ENCODE measurements at regions not wholly inside any gene's neighbourhood (a gene's known extent, or its start where the extent isn't known, plus 50 kb on each side); places are given as distances from the start of the nearest gene placed in this dataset.

GRCh38 chrX:144768540-144768939 is 478.8 kb upstream of the SPANXN1 start:
- TF ChIP-seq CTCF (IDR thresholded peaks at IDR 0.05) (no peak), SIN3A (IDR thresholded peaks at IDR 0.05; ENCODE audit: borderline replicate concordance, low read depth, low read length) (no peak), RFX5 (IDR thresholded peaks at IDR 0.05; ENCODE audit: low read length) (no peak), CHD2 (IDR thresholded peaks at IDR 0.05; ENCODE audit: low read length, partially characterized antibody) (no peak), SMC3 (IDR thresholded peaks at IDR 0.05; ENCODE audit: low read depth, low read length) (no peak), FOXM1 (IDR thresholded peaks at IDR 0.05; ENCODE audit: low read depth) (no peak), RAD21 (IDR thresholded peaks at IDR 0.05; ENCODE audit: low read length) (no peak), MXI1 (IDR thresholded peaks at IDR 0.05; ENCODE audit: low read depth, low read length) (no peak), RXRA (IDR thresholded peaks at IDR 0.05; ENCODE audit: borderline replicate concordance, low read depth) (no peak), EZH2phosphoT487 (IDR thresholded peaks at IDR 0.05; ENCODE audit: borderline replicate concordance, low read depth) (no peak), JUND (IDR thresholded peaks at IDR 0.05) (no peak), TEAD4 (IDR thresholded peaks at IDR 0.05; ENCODE audit: borderline replicate concordance, insufficient read depth) (no peak), EP300 (IDR thresholded peaks at IDR 0.05; ENCODE audit: borderline replicate concordance in 1 of 2, low read depth in 1 of 2, low read length in 1 of 2) (no peak)

Measured in SK-N-SH (cell line).